GM23248 (cell line): ENCODE measurements at regions not wholly inside any gene's neighbourhood (a gene's known extent, or its start where the extent isn't known, plus 50 kb on each side); places are given as distances from the start of the nearest gene placed in this dataset.

Source experiments
- DNase-seq: peaks from one replicate; pipeline ENCODE4 v3.0.0-alpha.2; 2015
- H2AFZ ChIP-seq: fragments of 200-600 bp; sonication (generic); 2 replicates; pipeline ENCODE4 v1.6.1; 2016; ENCODE audit warnings: antibody characterized with exemption
- H3F3A ChIP-seq: fragments of 200-600 bp; sonication (generic); 2 replicates; pipeline ENCODE4 v1.6.1; 2016; ENCODE audit warnings: mild to moderate bottlenecking, antibody characterized with exemption, mixed run types; ENCODE audit not compliant: insufficient read depth
- H3K27ac ChIP-seq: fragments of 200-600 bp; sonication (generic); 2 replicates; pipeline ENCODE4 v1.5.1; 2016; ENCODE audit warnings: mild to moderate bottlenecking
- H3K27me3 ChIP-seq: fragments of 200-600 bp; sonication (generic); replicated peaks from 2 replicates; pipeline ENCODE4 v1.6.1; 2016; ENCODE audit warnings: mild to moderate bottlenecking; ENCODE audit not compliant: insufficient read depth
- H3K36me3 ChIP-seq: fragments of 200-600 bp; sonication (generic); 2 replicates; pipeline ENCODE4 v1.6.1; 2016; ENCODE audit warnings: low read depth, mild to moderate bottlenecking
- H3K4me1 ChIP-seq: fragments of 200-600 bp; sonication (generic); 2 replicates; pipeline ENCODE4 v1.6.1; 2016; ENCODE audit warnings: mild to moderate bottlenecking; ENCODE audit not compliant: insufficient read depth
- H3K4me2 ChIP-seq: fragments of 200-600 bp; sonication (generic); one replicate; pipeline ENCODE4 v1.6.1; 2016; ENCODE audit warnings: mild to moderate bottlenecking; ENCODE audit not compliant: unreplicated experiment
- H3K4me3 ChIP-seq: fragments of 200-600 bp; sonication (generic); 2 replicates; pipeline ENCODE4 v1.5.1; 2016; ENCODE audit warnings: mild to moderate bottlenecking
- H3K79me2 ChIP-seq: fragments of 200-600 bp; sonication (generic); 2 replicates; pipeline ENCODE4 v1.6.1; 2016; ENCODE audit warnings: mild to moderate bottlenecking; ENCODE audit not compliant: insufficient read depth
- H3K9ac ChIP-seq: fragments of 200-600 bp; sonication (generic); 2 replicates; pipeline ENCODE4 v1.6.1; 2016; ENCODE audit warnings: mild to moderate bottlenecking
- H3K9me2 ChIP-seq: fragments of 200-600 bp; sonication (generic); 2 replicates; pipeline ENCODE4 v1.6.1; 2016; ENCODE audit warnings: mixed run types, mild to moderate bottlenecking, moderate library complexity; ENCODE audit not compliant: insufficient read depth
- H3K9me3 ChIP-seq: fragments of 200-600 bp; sonication (generic); one replicate; pipeline ENCODE4 v1.6.1; 2017; ENCODE audit warnings: low read depth
- H4K20me1 ChIP-seq: fragments of 200-600 bp; sonication (generic); 2 replicates; pipeline ENCODE4 v1.6.0; 2016; ENCODE audit not compliant: insufficient read depth
- EZH2 ChIP-seq: fragments of 200-600 bp; sonication (generic); IDR thresholded peaks from 2 replicates; pipeline ENCODE4 v1.6.1; 2018; ENCODE audit warnings: antibody characterized with exemption, mild to moderate bottlenecking; ENCODE audit not compliant: insufficient read depth, poor library complexity, severe bottlenecking
- EZH2phosphoT487 ChIP-seq: fragments of 200-600 bp; sonication (generic); IDR thresholded peaks from 2 replicates; pipeline ENCODE4 v1.6.1; 2018; ENCODE audit warnings: antibody characterized with exemption, moderate library complexity, mild to moderate bottlenecking, low read depth; ENCODE audit not compliant: insufficient read depth
- WGBS, 2 experiments: methylation state at CpG; one replicate each; pipeline ENCODE4 v1.1.6; 2015 to 2017; ENCODE audit warnings: low lambda C conversion rate in 2 of 2, low coverage in 1 of 2; ENCODE audit errors: missing lambda C conversion rate in 2 of 2; 5-methylcytosine and 5-hydroxymethylcytosine counted together
- in situ Hi-C: fragments of 300-500 bp; cut with MboI; formaldehyde crosslinking; loops from 2 replicates; pipeline ENCODE4 v1.15.0; 2020

DNA sequence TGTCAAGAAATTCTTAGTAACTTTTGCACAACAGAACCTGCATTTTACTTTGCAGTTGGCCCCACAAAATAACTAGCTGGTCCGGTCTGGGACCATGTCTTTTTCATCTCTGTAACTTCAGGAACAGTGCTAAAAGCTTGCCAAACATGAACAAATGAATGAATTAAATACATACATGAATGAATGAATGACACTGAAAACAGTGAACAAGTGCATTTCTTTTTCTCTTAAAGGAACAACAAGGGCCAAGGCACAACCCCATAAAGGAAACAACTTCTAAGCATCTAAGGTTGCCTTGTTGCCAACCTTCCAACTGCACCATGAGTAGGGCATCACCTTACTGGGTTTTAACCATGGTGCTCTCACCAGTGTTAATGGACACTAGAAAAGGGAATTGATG is 534.4 kb upstream of the PKN2 start:
- in situ Hi-C loops = no loop called here
- Histone ChIP-seq H3K4me3 (no peak overlapping the region), H2AFZ (no peak overlapping the region), H3K4me1 (no peaks in the 10 kb centered on the region), H3K27me3 (no peaks in the 10 kb centered on the region), H3K36me3 (no peaks in the 10 kb centered on the region), H3K9me2 (no peaks in the 10 kb centered on the region), H3F3A (no peaks in the 10 kb centered on the region), H3K9me3 (no peaks in the 10 kb centered on the region), H3K27ac (no peak overlapping the region), H3K9ac (no peak overlapping the region), H3K4me2 (no peak overlapping the region), H3K79me2 (no peaks in the 10 kb centered on the region), H4K20me1 (no peaks in the 10 kb centered on the region)
- no peak for DNase-seq
- no peak for TF ChIP-seq EZH2phosphoT487
- TF ChIP-seq EZH2 = no peak
- 39 to 50% methylated on average over 1 of the region's 1 CpG for WGBS, 2 experiments

DNA sequence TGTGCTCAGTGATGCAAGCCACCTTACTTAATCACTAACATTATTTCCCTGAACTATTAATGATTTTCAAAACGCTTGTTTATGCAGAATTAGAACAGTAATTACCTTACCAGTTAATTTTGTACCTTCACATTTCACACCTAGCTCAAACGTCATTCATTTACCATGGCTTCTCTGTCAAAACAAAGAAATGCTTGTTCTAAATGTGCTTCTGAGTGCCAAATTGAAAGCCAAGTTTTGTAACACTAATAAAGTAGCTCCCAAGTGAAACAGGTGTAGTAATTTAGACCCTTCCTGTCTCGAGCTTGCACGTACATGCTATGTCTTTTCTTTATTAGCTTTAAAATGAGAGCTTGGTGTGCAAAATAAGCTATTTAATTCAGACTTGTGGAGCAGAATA is 533.7 kb upstream of the PKN2 start:
- Histone ChIP-seq H3K27me3 (no peaks in the 10 kb centered on the region), H3K9ac (no peak overlapping the region), H3K36me3 (no peaks in the 10 kb centered on the region), H3F3A (no peaks in the 10 kb centered on the region), H2AFZ (no peak overlapping the region), H3K4me2 (no peak overlapping the region), H3K4me3 (no peak overlapping the region), H3K4me1 (no peaks in the 10 kb centered on the region), H3K79me2 (no peaks in the 10 kb centered on the region), H3K27ac (no peak overlapping the region), H3K9me3 (no peaks in the 10 kb centered on the region), H4K20me1 (no peaks in the 10 kb centered on the region), H3K9me2 (no peaks in the 10 kb centered on the region)
- no peak for DNase-seq
- in situ Hi-C loops = no loop called here
- no peak for TF ChIP-seq EZH2
- TF ChIP-seq EZH2phosphoT487 = no peak
- 68 to 69% methylated on average over 4 of the region's 4 CpGs for WGBS, 2 experiments

DNA sequence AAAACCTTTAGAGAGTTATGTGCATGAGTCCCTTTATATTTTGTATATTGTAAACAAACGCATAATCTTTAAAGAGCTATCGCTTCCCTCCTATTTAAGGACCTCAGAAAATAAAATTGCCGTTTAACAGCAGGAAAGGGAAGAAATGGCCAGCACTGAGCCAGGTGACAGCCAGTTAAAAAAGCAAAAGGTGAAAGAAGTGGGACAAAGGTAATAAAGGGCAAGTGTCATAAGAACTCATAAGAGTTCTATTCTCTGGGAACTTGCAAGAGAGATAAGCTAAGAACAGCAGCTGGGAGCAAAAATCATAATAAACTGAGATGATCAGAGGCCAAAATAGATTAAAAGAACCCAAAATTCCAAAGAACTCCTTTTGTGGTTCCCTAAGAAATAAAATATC is 520.9 kb upstream of the PKN2 start:
- no peak for TF ChIP-seq EZH2phosphoT487
- no peak for TF ChIP-seq EZH2
- H3K27ac ChIP-seq = no peak overlapping the region
- H3K79me2 ChIP-seq = no peaks in the 10 kb centered on the region
- H3K4me3 ChIP-seq = no peak overlapping the region
- H3K9me3 ChIP-seq = no peaks in the 10 kb centered on the region
- no peak overlapping the region for H2AFZ ChIP-seq
- H3K27me3 ChIP-seq = peaks cover 7% of the 10 kb centered on the region; the same call in 1 of the 2 replicates
- H3K36me3 ChIP-seq = no peaks in the 10 kb centered on the region
- H3F3A ChIP-seq = no peaks in the 10 kb centered on the region
- 46 to 49% methylated on average over 3 of the region's 3 CpGs for WGBS, 2 experiments
- no peak for DNase-seq
- no peaks in the 10 kb centered on the region for H4K20me1 ChIP-seq
- H3K4me2 ChIP-seq = no peak overlapping the region
- no peaks in the 10 kb centered on the region for H3K9me2 ChIP-seq
- no peak overlapping the region for H3K9ac ChIP-seq
- in situ Hi-C loops = no loop called here
- H3K4me1 ChIP-seq = no peaks in the 10 kb centered on the region

DNA sequence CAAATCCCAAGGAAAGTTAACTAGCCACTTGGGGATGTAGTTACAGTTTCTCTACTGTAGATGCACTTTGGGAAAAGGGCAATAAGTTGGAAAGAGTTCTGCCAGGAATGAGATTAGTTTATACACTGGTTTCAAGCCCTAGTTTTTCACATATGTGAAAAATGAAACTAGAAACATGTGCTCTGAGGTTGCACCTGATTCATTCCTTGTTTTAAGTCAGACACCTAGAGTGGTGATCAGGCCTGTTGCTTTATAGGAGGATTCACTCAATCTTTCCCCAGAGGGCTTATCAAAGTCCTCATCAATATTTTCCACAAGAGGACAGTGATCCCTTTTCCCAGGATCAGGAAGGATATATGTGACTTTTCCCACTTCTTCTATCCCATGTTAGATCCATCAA is 515.9 kb upstream of the PKN2 start:
- H3K4me3 ChIP-seq = no peak overlapping the region
- H3K27ac ChIP-seq = no peak overlapping the region
- H2AFZ ChIP-seq = no peak overlapping the region
- H3K27me3 ChIP-seq = peaks cover 7% of the 10 kb centered on the region; the same call in 1 of the 2 replicates
- H3K9ac ChIP-seq = no peak overlapping the region
- H3K36me3 ChIP-seq = no peaks in the 10 kb centered on the region
- DNase-seq = no peak
- in situ Hi-C loops = no loop called here
- no peak overlapping the region for H3K4me2 ChIP-seq
- H4K20me1 ChIP-seq = no peaks in the 10 kb centered on the region
- H3K79me2 ChIP-seq = no peaks in the 10 kb centered on the region
- no peaks in the 10 kb centered on the region for H3K9me3 ChIP-seq
- no peaks in the 10 kb centered on the region for H3F3A ChIP-seq
- no peak for TF ChIP-seq EZH2phosphoT487
- no peak for TF ChIP-seq EZH2
- H3K4me1 ChIP-seq = no peaks in the 10 kb centered on the region
- no peaks in the 10 kb centered on the region for H3K9me2 ChIP-seq

DNA sequence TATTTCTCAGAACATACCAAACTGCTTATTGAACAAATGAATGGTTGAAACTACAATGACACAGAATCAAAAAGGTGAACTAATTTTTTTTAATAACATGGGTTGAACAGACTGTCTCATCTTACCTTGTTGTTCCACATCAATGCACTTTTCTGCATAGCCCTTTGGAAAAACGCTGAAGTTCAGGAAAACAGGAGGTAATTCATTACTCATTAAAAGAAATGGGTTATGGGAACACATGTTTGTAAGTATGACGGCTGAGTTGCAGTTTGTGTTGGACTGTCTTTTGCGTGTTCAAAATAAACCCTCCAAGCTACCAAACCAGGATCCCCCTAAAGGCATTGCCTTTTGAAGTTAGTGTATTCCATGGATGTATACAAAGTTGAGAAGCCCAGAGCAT is 514.9 kb upstream of the PKN2 start:
- H3K36me3 ChIP-seq = no peaks in the 10 kb centered on the region
- H3K4me3 ChIP-seq = no peak overlapping the region
- H3F3A ChIP-seq = no peaks in the 10 kb centered on the region
- in situ Hi-C loops = no loop called here
- TF ChIP-seq EZH2 = no peak
- TF ChIP-seq EZH2phosphoT487 = no peak
- H3K4me1 ChIP-seq = no peaks in the 10 kb centered on the region
- no peak overlapping the region for H3K27ac ChIP-seq
- H3K27me3 ChIP-seq = peaks cover 7% of the 10 kb centered on the region; the same call in 1 of the 2 replicates
- no peak overlapping the region for H2AFZ ChIP-seq
- H3K9ac ChIP-seq = no peak overlapping the region
- no peaks in the 10 kb centered on the region for H3K9me3 ChIP-seq
- whole genome bisulfite sequencing, 2 experiments = 63% methylated on average over 3 of the region's 3 CpGs
- H3K9me2 ChIP-seq = no peaks in the 10 kb centered on the region
- H3K4me2 ChIP-seq = no peak overlapping the region
- no peak for DNase-seq
- H3K79me2 ChIP-seq = no peaks in the 10 kb centered on the region
- no peaks in the 10 kb centered on the region for H4K20me1 ChIP-seq
